ENCODE measurements at regions not wholly inside any gene's neighbourhood (a gene's known extent, or its start where the extent isn't known, plus 50 kb on each side); places are given as distances from the start of the nearest gene placed in this dataset.
"Not testable (repeated sequence)": the region's sequence is repeated elsewhere in the genome, so short reads cannot be mapped to it uniquely, and the experiment has no call there.

- Mint-ChIP-seq H3K4me3 (no peak overlapping the region), H3K27ac (no peak overlapping the region), H3K9me3 (no peaks in the 10 kb centered on the region), H3K4me1 (ENCODE audit: low read depth) (no peaks in the 10 kb centered on the region), H3K27me3 (ENCODE audit: low read depth) (no peaks in the 10 kb centered on the region), H3K36me3 (ENCODE audit: low read depth) (no peaks in the 10 kb centered on the region)
Measured at GRCh38 chr7:65317372-65317771, 56.3 kb upstream of the ZNF92 start.

DNA sequence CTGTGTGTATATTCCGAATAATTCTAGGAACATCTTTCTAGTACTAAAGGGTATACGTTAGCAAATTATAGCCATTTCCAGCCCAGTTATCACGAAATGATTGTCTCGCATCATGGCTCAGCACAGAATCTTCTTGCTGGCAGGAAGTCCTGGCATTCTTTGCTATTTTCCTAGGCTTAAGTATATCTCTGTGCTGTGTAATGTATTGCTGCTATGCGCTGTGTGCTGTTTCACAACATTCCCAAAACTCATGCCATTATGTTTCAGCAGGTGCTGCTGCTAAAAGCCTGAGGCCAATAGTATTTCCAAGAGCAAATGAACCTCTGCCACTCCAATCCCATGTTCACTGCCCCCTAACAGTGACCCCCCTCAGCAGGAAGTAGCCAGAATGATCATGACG, 62.9 kb upstream of the ZNF92 start:
- H3K27me3 Mint-ChIP-seq (ENCODE audit: low read depth) = no peaks in the 10 kb centered on the region
- no peaks in the 10 kb centered on the region for H3K9me3 Mint-ChIP-seq
- H3K4me3 Mint-ChIP-seq = no peak overlapping the region
- no peaks in the 10 kb centered on the region for H3K36me3 Mint-ChIP-seq (ENCODE audit: low read depth)
- H3K27ac Mint-ChIP-seq = no peak overlapping the region
- H3K4me1 Mint-ChIP-seq (ENCODE audit: low read depth) = no peaks in the 10 kb centered on the region

- no peaks in the 10 kb centered on the region for H3K9me3 Mint-ChIP-seq
- no peak overlapping the region for H3K27ac Mint-ChIP-seq
- H3K4me3 Mint-ChIP-seq = no peak overlapping the region
- H3K4me1 Mint-ChIP-seq (ENCODE audit: low read depth) = no peaks in the 10 kb centered on the region
- H3K27me3 Mint-ChIP-seq (ENCODE audit: low read depth) = no peaks in the 10 kb centered on the region
- no peaks in the 10 kb centered on the region for H3K36me3 Mint-ChIP-seq (ENCODE audit: low read depth)
Measured at GRCh38 chr7:65308300-65308678, 65.4 kb upstream of the ZNF92 start.

DNA sequence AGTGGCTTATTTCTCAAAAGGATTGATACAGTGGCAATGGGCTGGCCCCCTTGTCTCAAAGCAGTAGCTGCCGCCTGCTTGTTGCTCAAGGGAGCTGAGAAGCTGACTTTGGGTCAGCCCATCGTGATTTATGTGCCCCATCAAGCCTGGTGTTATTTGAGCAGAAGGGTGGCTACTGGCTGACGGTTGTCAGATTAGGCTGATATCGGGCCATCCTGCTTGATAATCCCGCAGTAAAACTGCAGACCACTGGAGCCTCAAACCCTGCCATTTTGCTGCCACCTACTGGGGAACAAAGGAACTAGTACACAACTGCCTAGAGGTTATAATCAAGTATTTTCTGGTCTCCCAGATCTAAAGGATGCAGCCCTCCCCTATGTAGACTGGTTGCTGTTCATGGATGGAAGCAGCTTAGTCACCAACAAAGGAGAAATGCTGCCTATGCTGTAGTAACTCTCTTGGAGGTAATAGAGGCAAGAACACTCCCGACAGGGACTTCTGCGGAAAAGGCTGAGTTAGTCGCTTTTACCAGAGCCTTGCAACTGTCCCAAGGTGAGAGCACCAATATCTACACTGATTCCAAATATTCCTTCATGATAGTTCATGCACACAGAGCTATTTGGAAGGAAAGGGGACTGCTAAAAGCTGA, 65.9 kb upstream of the ZNF92 start:
- H3K9me3 Mint-ChIP-seq = no peaks in the 10 kb centered on the region
- no peaks in the 10 kb centered on the region for H3K27me3 Mint-ChIP-seq (ENCODE audit: low read depth)
- H3K4me1 Mint-ChIP-seq (ENCODE audit: low read depth) = no peaks in the 10 kb centered on the region
- H3K36me3 Mint-ChIP-seq (ENCODE audit: low read depth) = no peaks in the 10 kb centered on the region
- H3K27ac Mint-ChIP-seq = no peak overlapping the region
- H3K4me3 Mint-ChIP-seq = no peak overlapping the region

DNA sequence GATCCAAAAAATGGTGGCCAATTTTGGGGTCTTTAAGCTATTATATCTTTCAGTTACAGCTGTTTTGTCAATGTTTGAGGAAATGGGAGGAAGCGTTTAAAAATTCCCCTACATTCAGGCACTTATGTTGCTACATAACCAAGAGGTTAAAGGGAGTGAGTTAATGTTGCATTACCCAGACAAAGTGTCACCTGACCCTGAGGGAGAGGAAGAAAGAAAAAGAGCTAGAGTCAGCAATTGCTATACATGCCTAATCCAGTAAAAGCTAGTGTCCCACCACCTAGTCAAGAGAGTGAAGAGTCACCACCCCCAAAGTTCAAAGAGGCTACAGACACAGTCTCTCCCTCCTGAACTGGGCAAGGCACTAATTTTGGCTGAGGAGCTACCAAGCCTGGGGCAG, 69.5 kb upstream of the ZNF92 start:
- no peaks in the 10 kb centered on the region for H3K9me3 Mint-ChIP-seq
- H3K27ac Mint-ChIP-seq = no peak overlapping the region
- no peaks in the 10 kb centered on the region for H3K4me1 Mint-ChIP-seq (ENCODE audit: low read depth)
- H3K36me3 Mint-ChIP-seq (ENCODE audit: low read depth) = no peaks in the 10 kb centered on the region
- no peak overlapping the region for H3K4me3 Mint-ChIP-seq
- no peaks in the 10 kb centered on the region for H3K27me3 Mint-ChIP-seq (ENCODE audit: low read depth)

DNA sequence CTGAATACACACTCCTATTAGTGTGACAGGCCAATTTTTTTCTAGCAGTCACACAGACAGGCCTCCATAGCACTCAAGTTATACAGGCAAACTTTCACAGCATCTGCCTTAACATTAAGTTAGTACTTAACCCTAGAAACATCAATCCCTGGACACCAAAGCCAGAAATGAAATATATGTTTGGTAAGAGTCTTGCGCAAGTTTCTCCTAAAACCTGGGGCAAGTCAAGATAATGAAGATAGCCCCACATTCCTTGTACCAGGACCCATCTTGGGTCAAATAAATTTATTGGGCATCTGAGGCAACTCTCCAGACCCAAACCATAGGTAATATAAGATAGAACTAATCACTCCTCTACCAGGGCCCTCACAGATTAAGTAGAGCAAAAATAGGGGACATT, 70.8 kb upstream of the ZNF92 start:
- Mint-ChIP-seq H3K4me3 (no peak overlapping the region), H3K36me3 (ENCODE audit: low read depth) (no peaks in the 10 kb centered on the region), H3K4me1 (ENCODE audit: low read depth) (no peaks in the 10 kb centered on the region), H3K9me3 (no peaks in the 10 kb centered on the region), H3K27me3 (ENCODE audit: low read depth) (no peaks in the 10 kb centered on the region), H3K27ac (no peak overlapping the region)

DNA sequence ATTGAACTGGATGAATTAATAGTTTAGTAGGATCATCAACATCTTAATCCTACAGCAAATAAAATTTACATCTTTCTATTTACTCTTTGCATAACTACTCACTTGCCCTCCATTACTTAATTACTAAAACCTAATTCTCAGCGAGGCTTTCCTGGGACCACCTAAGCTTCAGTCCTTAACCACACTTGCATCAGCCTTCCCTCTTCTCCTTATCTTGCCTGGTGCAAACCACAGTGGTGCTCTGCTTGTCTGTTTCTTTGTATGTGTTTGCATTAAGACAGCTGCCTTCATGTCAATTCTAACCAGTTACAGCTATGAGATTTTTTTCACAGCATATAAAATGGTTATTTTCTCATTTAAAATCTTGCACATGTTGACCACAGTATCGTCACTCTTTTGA, 72.6 kb upstream of the ZNF92 start:
- H3K27me3 Mint-ChIP-seq (ENCODE audit: low read depth) = no peaks in the 10 kb centered on the region
- H3K4me1 Mint-ChIP-seq (ENCODE audit: low read depth) = no peaks in the 10 kb centered on the region
- no peak overlapping the region for H3K4me3 Mint-ChIP-seq
- no peaks in the 10 kb centered on the region for H3K9me3 Mint-ChIP-seq
- H3K27ac Mint-ChIP-seq = no peak overlapping the region
- H3K36me3 Mint-ChIP-seq (ENCODE audit: low read depth) = no peaks in the 10 kb centered on the region

DNA sequence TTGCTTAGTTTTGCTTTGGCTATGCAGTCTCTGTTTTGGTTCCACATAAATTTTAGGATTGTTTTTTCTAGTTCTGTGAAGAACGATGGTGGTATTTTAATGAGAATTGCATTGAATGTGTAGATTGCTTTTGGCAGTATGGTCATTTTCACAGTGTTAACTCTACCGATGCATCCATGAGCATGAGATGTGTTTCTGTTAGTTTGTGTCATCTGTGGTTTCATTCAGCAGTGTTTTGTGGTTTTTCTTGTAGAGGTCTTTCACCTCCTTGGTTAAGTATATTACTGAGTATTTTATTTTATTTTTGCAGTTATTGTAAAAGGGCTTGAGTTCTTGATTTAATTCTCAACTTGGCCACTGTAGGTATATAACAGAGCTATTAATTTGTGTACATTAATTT, 78.2 kb upstream of the ZNF92 start:
- Mint-ChIP-seq H3K4me1 (ENCODE audit: low read depth) (peaks cover 4% of the 10 kb centered on the region), H3K4me3 (no peak overlapping the region), H3K27ac (no peak overlapping the region), H3K27me3 (ENCODE audit: low read depth) (no peaks in the 10 kb centered on the region), H3K36me3 (ENCODE audit: low read depth) (no peaks in the 10 kb centered on the region), H3K9me3 (no peaks in the 10 kb centered on the region)

- not testable (repeated sequence) for H3K4me1 Mint-ChIP-seq (ENCODE audit: low read depth); H3K36me3 Mint-ChIP-seq (ENCODE audit: low read depth); H3K9me3 Mint-ChIP-seq; H3K4me3 Mint-ChIP-seq; H3K27me3 Mint-ChIP-seq (ENCODE audit: low read depth); H3K27ac Mint-ChIP-seq
Measured at GRCh38 chr7:65290340-65290739, 83.3 kb upstream of the ZNF92 start.

- no peaks in the 10 kb centered on the region for H3K36me3 Mint-ChIP-seq (ENCODE audit: low read depth)
- H3K27ac Mint-ChIP-seq = no peak overlapping the region
- H3K27me3 Mint-ChIP-seq (ENCODE audit: low read depth) = no peaks in the 10 kb centered on the region
- H3K4me1 Mint-ChIP-seq (ENCODE audit: low read depth) = no peaks in the 10 kb centered on the region
- H3K4me3 Mint-ChIP-seq = no peak overlapping the region
- H3K9me3 Mint-ChIP-seq = peaks cover 4% of the 10 kb centered on the region
Measured at GRCh38 chr7:65287023-65287422, 86.6 kb upstream of the ZNF92 start.

- H3K4me1 Mint-ChIP-seq (ENCODE audit: low read depth) = no peaks in the 10 kb centered on the region
- no peaks in the 10 kb centered on the region for H3K36me3 Mint-ChIP-seq (ENCODE audit: low read depth)
- H3K27me3 Mint-ChIP-seq (ENCODE audit: low read depth) = no peaks in the 10 kb centered on the region
- no peak overlapping the region for H3K4me3 Mint-ChIP-seq
- H3K9me3 Mint-ChIP-seq = peaks cover 4% of the 10 kb centered on the region
- H3K27ac Mint-ChIP-seq = no peak overlapping the region
Measured at GRCh38 chr7:65285906-65286864, 87.5 kb upstream of the ZNF92 start.

GRCh38 chr7:65285241-65285640, 88.4 kb upstream of the ZNF92 start:
- not testable (repeated sequence) for H3K36me3 Mint-ChIP-seq (ENCODE audit: low read depth); H3K27ac Mint-ChIP-seq; H3K4me1 Mint-ChIP-seq (ENCODE audit: low read depth); H3K4me3 Mint-ChIP-seq; H3K27me3 Mint-ChIP-seq (ENCODE audit: low read depth); H3K9me3 Mint-ChIP-seq

GRCh38 chr7:65279795-65280194, 93.9 kb upstream of the ZNF92 start:
- Mint-ChIP-seq H3K4me3 (no peak overlapping the region), H3K9me3 (peaks cover 10% of the 10 kb centered on the region), H3K27ac (no peak overlapping the region), H3K4me1 (ENCODE audit: low read depth) (no peaks in the 10 kb centered on the region), H3K27me3 (ENCODE audit: low read depth) (no peaks in the 10 kb centered on the region), H3K36me3 (ENCODE audit: low read depth) (peaks cover 4% of the 10 kb centered on the region)

DNA sequence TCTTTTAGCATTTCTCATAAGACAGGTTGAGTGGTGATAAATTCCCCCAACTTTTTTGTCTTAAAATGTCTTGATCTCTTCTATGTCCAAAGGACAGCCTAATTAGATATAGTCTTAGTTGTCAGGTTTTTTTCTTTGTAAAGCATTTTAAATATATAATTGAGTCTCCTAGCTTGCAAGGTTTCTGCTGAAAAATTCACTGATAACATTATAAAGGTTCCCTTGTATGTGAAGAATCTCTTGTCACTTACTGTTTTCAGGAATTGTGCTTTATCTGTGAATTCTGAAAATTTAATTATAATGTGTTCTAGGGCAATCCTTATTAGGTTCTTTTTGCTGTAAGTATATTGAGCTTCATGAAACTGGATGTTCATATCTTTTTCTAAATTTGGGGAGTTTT, 96.8 kb upstream of the ZNF92 start:
- Mint-ChIP-seq H3K4me1 (ENCODE audit: low read depth) (no peaks in the 10 kb centered on the region), H3K27ac (no peak overlapping the region), H3K36me3 (ENCODE audit: low read depth) (peaks cover 4% of the 10 kb centered on the region), H3K4me3 (no peak overlapping the region), H3K27me3 (ENCODE audit: low read depth) (peaks cover 2% of the 10 kb centered on the region), H3K9me3 (peaks cover 7% of the 10 kb centered on the region)

- peaks cover 32% of the 10 kb centered on the region for H3K27me3 Mint-ChIP-seq (ENCODE audit: low read depth)
- H3K4me1 Mint-ChIP-seq (ENCODE audit: low read depth); H3K4me3 Mint-ChIP-seq; H3K27ac Mint-ChIP-seq; H3K36me3 Mint-ChIP-seq (ENCODE audit: low read depth): not testable (repeated sequence)
- peaks cover 12% of the 10 kb centered on the region for H3K9me3 Mint-ChIP-seq
Measured at GRCh38 chr7:65271502-65271901, 102.2 kb upstream of the ZNF92 start.

Measured in T-helper 1 cell treated with Interleukin-12 subunit alpha and Interleukin-12 subunit beta and Interleukin-4 antibody, amounts not matched to agents 30 μg/mL and 1 μg/mL, for 36 hours (primary cell).